ENCODE measurements at regions not wholly inside any gene's neighbourhood (a gene's known extent, or its start where the extent isn't known, plus 50 kb on each side); places are given as distances from the start of the nearest gene placed in this dataset.

GRCh38 chr3:22141769-22142168, 390.8 kb upstream of the ZNF385D start:
- TF ChIP-seq, protein P1, sequence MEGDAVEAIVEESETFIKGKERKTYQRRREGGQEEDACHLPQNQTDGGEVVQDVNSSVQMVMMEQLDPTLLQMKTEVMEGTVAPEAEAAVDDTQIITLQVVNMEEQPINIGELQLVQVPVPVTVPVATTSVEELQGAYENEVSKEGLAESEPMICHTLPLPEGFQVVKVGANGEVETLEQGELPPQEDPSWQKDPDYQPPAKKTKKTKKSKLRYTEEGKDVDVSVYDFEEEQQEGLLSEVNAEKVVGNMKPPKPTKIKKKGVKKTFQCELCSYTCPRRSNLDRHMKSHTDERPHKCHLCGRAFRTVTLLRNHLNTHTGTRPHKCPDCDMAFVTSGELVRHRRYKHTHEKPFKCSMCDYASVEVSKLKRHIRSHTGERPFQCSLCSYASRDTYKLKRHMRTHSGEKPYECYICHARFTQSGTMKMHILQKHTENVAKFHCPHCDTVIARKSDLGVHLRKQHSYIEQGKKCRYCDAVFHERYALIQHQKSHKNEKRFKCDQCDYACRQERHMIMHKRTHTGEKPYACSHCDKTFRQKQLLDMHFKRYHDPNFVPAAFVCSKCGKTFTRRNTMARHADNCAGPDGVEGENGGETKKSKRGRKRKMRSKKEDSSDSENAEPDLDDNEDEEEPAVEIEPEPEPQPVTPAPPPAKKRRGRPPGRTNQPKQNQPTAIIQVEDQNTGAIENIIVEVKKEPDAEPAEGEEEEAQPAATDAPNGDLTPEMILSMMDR (IDR thresholded peaks at IDR 0.05; ENCODE audit: extremely low read depth in 1 of 2, insufficient read depth in 1 of 2, low read depth in 1 of 2, low read length in 2 of 2) = no peak
- TF ChIP-seq EZH2 (IDR thresholded peaks at IDR 0.05; ENCODE audit: borderline replicate concordance, low read depth, low read length, severe bottlenecking) (no peak), POLR2A (IDR thresholded peaks at IDR 0.05; ENCODE audit: low read depth, low read length) (no peak), MYC (IDR thresholded peaks at IDR 0.05; ENCODE audit: low read depth, low read length) (no peak), JUN (IDR thresholded peaks at IDR 0.05; ENCODE audit: borderline replicate concordance, insufficient read depth, insufficient read length, low read depth) (no peak), GATA2 (IDR thresholded peaks at IDR 0.05; ENCODE audit: insufficient read depth, insufficient read length, low read depth, low read length) (no peak)

All from endothelial cell of umbilical vein (primary cell).